Loucy (cell line): ENCODE measurements at regions not wholly inside any gene's neighbourhood (a gene's known extent, or its start where the extent isn't known, plus 50 kb on each side); places are given as distances from the start of the nearest gene placed in this dataset.

Experiments
- CTCF ChIP-seq: fragments of 200-600 bp; sonication (generic); conservative IDR thresholded peaks from 2 replicates; pipeline ENCODE4 v1.5.1; 2014; ENCODE audit warnings: mild to moderate bottlenecking, antibody characterized with exemption, low read length
- EZH2phosphoT487 ChIP-seq: fragments of 200-600 bp; IDR thresholded peaks from 2 replicates; pipeline ENCODE4 v1.6.1; 2018; ENCODE audit warnings: antibody characterized with exemption, mild to moderate bottlenecking, moderate library complexity, borderline replicate concordance

GRCh38 chr17:11142231-11142630 lies 98.8 kb upstream of the SHISA6 start:
- TF ChIP-seq CTCF (no peak), EZH2phosphoT487 (no peak)
